Motor neuron (in vitro differentiated cells): ENCODE measurements at regions not wholly inside any gene's neighbourhood (a gene's known extent, or its start where the extent isn't known, plus 50 kb on each side); places are given as distances from the start of the nearest gene placed in this dataset.
"Not testable (repeated sequence)": the region's sequence is repeated elsewhere in the genome, so short reads cannot be mapped to it uniquely, and the experiment has no call there.

Experiments used
- ATAC-seq, 8 experiments: fragments of 200-7000 bp; cut with Tn5 transposase; replicated peaks in 6 of 8; 2 replicates each; pipeline ENCODE4 v1.8.0; 2021; ENCODE audit warnings: mild to moderate bottlenecking in 8 of 8, moderate library complexity in 8 of 8
- H3K27ac ChIP-seq, 2 donors: fragments of 250-450 bp; sonication (Bioruptor Pico); 2 replicates each; pipeline ENCODE4 v1.9.0; 2021; ENCODE audit warnings: antibody characterized with exemption in 2 of 2, mild to moderate bottlenecking in 2 of 2, moderate library complexity in 1 of 2
- H3K4me1 ChIP-seq, 2 donors: fragments of 250-450 bp; sonication (Bioruptor Pico); replicated peaks in 1 of 2; 2 replicates each; pipeline ENCODE4 v1.6.1; 2021; ENCODE audit warnings: antibody characterized with exemption in 2 of 2, mild to moderate bottlenecking in 2 of 2, moderate library complexity in 1 of 2
- H3K4me3 ChIP-seq, 5 donors: fragments of 250-450 bp; sonication (Bioruptor Pico); 2 replicates each; pipeline ENCODE4 v1.9.0; 2021; ENCODE audit warnings: antibody characterized with exemption in 5 of 5, mild to moderate bottlenecking in 5 of 5, moderate library complexity in 4 of 5
- WGBS, 10 experiments: fragments of 450-650 bp; shearing (Covaris generic); methylation state at CpG; one replicate each; pipeline ENCODE4 v1.0.0; 2022; 5-methylcytosine and 5-hydroxymethylcytosine counted together
- in situ Hi-C, 9 experiments: fragments of 400-800 bp; cut with MboI; loops; one replicate each; pipeline ENCODE4 v1.15.0; 2021; ENCODE audit warnings: low sequenced_read_pairs in 9 of 9, low pct_unique_long_range_greater_than_20kb in 2 of 9; ENCODE audit not compliant: unreplicated experiment in 9 of 9

DNA sequence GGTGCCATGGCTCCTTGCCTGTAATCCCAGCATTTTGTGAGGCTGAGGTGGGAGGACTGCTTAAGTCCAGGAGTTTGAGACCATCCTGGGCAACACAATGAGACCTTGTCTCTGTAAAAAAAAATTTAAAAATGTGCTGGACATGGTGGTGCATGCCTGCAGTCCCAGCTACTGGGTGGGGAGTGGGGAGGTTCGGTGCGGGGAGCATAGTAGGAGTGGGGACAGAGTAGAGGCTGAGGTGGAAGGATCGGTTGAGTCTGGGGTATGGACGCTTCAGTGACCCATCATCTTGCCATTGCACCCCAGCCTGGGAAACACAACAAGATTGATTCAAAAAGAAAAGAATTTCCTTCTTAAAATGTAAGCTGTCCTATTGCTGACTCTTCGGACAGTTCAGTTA, 1490.0 kb upstream of the GBE1 start:
- ATAC-seq: no peak
- Histone ChIP-seq H3K4me3 (no peak overlapping the region), H3K4me1 (no peaks in the 10 kb centered on the region), H3K27ac (no peak overlapping the region)
- in situ Hi-C loops: no loop called here
- WGBS, 10 experiments: 11 to 100% (median 82%) methylated on average over 1 to 4 of the region's 5 CpGs; no CpG with 5 or more reads in 3 of the 10 experiments

- WGBS, 10 experiments: 0 to 100% (median 50%) methylated on average over 1 of the region's 1 CpG; no CpG with 5 or more reads in 1 of the 10 experiments
- Histone ChIP-seq H3K4me3 (no peak overlapping the region), H3K4me1 (no peaks in the 10 kb centered on the region), H3K27ac (no peak overlapping the region)
- in situ Hi-C loops: no loop called here
- peak in 1 of 8 experiments; percentile 58 for ATAC-seq
Measured at GRCh38 chr3:83250613-83251012, 1489.2 kb upstream of the GBE1 start.

DNA sequence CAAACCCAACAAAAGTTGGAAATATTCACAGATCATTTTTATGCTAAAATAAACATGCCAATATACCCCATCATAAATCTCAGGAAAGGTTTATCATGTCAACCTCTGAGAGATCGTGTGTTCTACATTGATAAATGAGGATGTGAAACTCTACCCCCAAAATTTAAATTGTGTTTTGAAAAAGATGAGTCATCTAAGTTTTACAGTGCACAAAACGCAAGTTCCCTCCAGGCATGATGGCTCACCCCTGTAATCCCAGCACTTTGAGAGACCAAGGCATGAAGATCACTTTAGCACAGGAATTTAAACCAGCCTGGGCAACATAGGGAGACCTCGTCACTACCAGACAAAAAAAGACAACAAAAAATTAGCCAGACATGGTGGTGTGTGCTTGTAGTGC, 1487.0 kb upstream of the GBE1 start:
- H3K27ac ChIP-seq: no peak overlapping the region
- no peak overlapping the region for H3K4me3 ChIP-seq
- WGBS, 10 experiments: 0 to 85% (median 80%) methylated on average over 1 to 3 of the region's 3 CpGs; no CpG with 5 or more reads in 1 of the 10 experiments
- ATAC-seq: no peak
- in situ Hi-C loops: no loop called here
- H3K4me1 ChIP-seq: no peaks in the 10 kb centered on the region

DNA sequence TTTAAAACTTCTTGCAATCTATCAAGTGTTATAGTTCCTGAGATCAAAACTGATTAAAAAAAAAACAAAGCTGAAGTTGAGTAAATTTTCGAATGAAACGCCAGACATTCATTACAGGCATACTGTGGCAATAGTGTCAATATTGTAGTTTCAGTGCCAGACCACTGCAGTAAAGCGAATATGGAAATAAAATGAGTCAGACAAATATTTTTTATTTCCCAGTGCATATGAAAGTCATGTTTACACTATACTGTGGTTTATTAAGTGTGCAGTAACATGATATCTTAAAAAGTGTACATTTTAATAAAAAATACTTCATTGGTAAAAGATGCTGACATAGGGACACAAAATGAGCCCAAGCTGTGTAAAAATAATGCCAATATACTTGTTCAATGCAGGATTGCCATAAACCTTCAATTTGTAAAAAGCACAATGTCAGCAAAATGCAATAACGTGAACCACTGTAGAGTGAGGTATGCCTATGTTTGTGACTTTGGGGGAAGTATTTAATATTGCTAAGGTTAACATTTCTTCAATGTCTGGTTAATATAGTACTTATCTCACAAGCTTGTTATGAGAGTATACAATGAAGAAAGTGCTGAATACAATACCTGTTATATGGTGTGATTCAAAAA, 1473.9 kb upstream of the GBE1 start:
- Histone ChIP-seq H3K4me1 (no peaks in the 10 kb centered on the region), H3K27ac (no peak overlapping the region), H3K4me3 (no peak overlapping the region)
- WGBS, 10 experiments: 8 to 100% (median 76%) methylated on average over 2 to 4 of the region's 4 CpGs
- in situ Hi-C loops: no loop called here
- ATAC-seq: no peak

DNA sequence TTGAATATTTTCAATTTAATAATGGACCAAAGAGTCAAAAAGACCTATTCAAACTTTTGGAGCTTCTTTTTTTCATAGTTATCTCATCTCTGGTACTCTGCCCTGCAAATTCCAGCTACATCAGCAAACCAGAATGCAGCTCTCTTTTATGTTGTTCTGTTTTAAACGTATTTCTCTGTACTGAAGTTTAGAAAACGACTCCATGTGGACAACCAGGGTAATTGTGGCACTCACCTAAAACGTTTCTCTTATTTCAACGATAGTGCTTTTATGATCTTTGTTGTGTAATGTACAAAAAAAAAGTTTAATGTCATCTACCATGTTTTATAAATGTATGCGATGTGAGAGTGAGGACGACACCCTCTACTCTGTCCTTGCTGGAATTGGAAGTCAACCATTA, 1472.3 kb upstream of the GBE1 start:
- Histone ChIP-seq H3K27ac (no peak overlapping the region), H3K4me1 (peaks cover 0 to 4% of the 10 kb centered on the region in 2 donors), H3K4me3 (no peak overlapping the region)
- in situ Hi-C loops: no loop called here
- 18 to 93% (median 81%) methylated on average over 3 to 6 of the region's 6 CpGs; no CpG with 5 or more reads in 1 of the 10 experiments for WGBS, 10 experiments
- no peak for ATAC-seq

- in situ Hi-C loops: no loop called here
Measured at GRCh38 chr3:83230841-83231240, 1469.4 kb upstream of the GBE1 start.

GRCh38 chr3:83230376-83230775, 1468.9 kb upstream of the GBE1 start:
- no peak overlapping the region for H3K27ac ChIP-seq
- no peak overlapping the region for H3K4me3 ChIP-seq
- no peak for ATAC-seq
- 0 to 94% (median 73%) methylated on average over 1 of the region's 1 CpG; no CpG with 5 or more reads in 2 of the 10 experiments for WGBS, 10 experiments
- H3K4me1 ChIP-seq: peaks cover 0 to 4% of the 10 kb centered on the region in 2 donors
- in situ Hi-C loops: no loop called here

More at GRCh38 chr3:83230841-83231240, 1469.4 kb upstream of the GBE1 start:
- no peak overlapping the region for H3K27ac ChIP-seq
- peaks cover 0 to 4% of the 10 kb centered on the region in 2 donors for H3K4me1 ChIP-seq
- no peak for ATAC-seq
- WGBS, 10 experiments: 0 to 100% (median 82%) methylated on average over 1 to 3 of the region's 3 CpGs
- H3K4me3 ChIP-seq: no peak overlapping the region

GRCh38 chr3:83226751-83227150, 1465.3 kb upstream of the GBE1 start:
- peaks cover 0 to 4% of the 10 kb centered on the region in 2 donors for H3K4me1 ChIP-seq
- H3K4me3 ChIP-seq: no peak overlapping the region
- 17 to 100% (median 87%) methylated on average over 1 to 3 of the region's 3 CpGs; no CpG with 5 or more reads in 1 of the 10 experiments for WGBS, 10 experiments
- H3K27ac ChIP-seq: no peak overlapping the region
- in situ Hi-C loops: no loop called here
- no peak for ATAC-seq

- WGBS, 10 experiments: 0 to 96% (median 67%) methylated on average over 2 to 5 of the region's 5 CpGs; no CpG with 5 or more reads in 2 of the 10 experiments
- in situ Hi-C loops: no loop called here
Measured at GRCh38 chr3:83224101-83224868, 1462.8 kb upstream of the GBE1 start.

DNA sequence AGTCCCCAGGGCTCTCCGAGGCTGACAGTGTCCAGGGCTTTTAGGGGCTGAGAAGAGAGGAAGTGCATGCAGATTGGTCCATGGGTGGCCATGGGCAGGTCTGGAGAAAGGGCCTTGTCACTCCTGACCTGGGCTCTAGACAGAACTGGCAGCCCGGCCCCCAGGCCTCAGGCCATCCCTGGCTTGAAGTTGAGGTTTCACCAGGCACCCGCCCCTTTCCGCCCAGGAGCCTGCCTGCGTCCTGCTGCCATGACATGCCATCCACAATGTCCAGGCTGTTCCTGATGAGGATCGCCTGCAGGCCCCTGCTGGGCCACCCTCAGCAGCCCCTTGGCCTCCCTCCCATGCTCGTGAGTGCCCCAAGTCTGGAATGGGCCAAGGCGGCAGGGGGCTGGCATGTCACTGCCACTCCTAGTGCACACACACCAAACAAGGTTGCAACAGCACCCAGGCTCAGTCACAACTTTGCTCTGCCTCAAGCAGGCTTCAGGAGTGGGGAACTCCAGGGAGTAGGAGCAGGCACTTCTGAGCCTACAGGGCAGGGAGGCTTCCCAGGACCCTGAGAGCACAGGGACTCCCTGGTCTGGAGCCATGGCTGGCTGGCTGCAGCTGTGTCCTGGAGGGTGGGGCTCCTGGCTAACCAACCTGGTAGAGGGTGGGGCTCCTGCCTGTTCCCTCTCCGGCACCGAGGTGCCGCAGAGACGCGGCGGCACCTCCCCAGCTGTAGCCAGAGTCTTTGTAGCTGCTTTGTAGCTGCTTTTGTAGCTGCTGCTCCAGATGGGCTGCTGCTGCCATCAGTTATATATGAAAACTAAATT, 1457.1 kb upstream of the GBE1 start:
- no peaks in the 10 kb centered on the region for H3K4me1 ChIP-seq
- 83 to 94% (median 92%) methylated on average over 4 to 6 of the region's 14 CpGs; no CpG with 5 or more reads in 7 of the 10 experiments for WGBS, 10 experiments
- in situ Hi-C loops: no loop called here
- H3K27ac ChIP-seq: no peak overlapping the region
- no peak overlapping the region for H3K4me3 ChIP-seq
- ATAC-seq: no peak

More at GRCh38 chr3:83224101-83224868, 1462.8 kb upstream of the GBE1 start:
- ATAC-seq: no peak
- H3K27ac ChIP-seq: no peak overlapping the region
- H3K4me3 ChIP-seq: no peak overlapping the region
- H3K4me1 ChIP-seq: no peaks in the 10 kb centered on the region

DNA sequence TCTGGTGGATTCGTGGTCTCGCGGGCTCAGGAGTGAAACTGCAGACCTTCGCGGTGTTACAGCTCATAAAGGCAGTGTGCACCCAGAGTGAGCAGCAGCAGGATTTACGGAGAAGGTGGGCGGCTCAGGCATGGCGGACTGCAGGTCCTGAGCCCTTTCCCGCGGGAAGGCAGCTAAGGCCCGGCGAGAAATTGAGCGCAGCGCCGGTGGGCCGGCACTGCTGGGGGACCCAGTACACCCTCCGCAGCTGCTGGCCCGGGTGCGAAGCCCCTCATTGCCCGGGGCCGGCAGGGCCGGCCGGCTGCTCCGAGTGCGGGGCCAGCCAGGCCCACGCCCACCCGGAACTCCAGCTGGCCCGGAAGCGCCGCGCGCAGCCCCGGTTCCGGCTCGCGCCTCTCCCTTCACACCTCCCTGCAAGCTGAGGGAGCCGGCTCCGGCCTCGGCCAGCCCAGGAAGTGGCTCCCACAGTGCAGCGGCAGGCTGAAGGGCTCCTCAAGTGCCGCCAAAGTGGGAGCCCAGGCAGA, 1456.2 kb upstream of the GBE1 start:
- in situ Hi-C loops, H3K27ac ChIP-seq, H3K4me1 ChIP-seq, H3K4me3 ChIP-seq, ATAC-seq: not testable (repeated sequence)
- 92 to 100% (median 100%) methylated on average over 1 to 2 of the region's 41 CpGs; no CpG with 5 or more reads in 7 of the 10 experiments for WGBS, 10 experiments

- no peak for ATAC-seq
- WGBS, 10 experiments: 0 to 100% (median 87%) methylated on average over 1 to 16 of the region's 24 CpGs; no CpG with 5 or more reads in 2 of the 10 experiments
- in situ Hi-C loops: no loop called here
- Histone ChIP-seq H3K4me1 (no peaks in the 10 kb centered on the region), H3K27ac (no peak overlapping the region), H3K4me3 (no peak overlapping the region)
Measured at GRCh38 chr3:83216919-83217594, 1455.6 kb upstream of the GBE1 start.
